ENCODE measurements at regions not wholly inside any gene's neighbourhood (a gene's known extent, or its start where the extent isn't known, plus 50 kb on each side); places are given as distances from the start of the nearest gene placed in this dataset.

GRCh38 chr1:173413271-173413707, 63.8 kb upstream of the PRDX6 start:
- ATAC-seq (replicated peaks; ENCODE audit: extremely low read depth, poor library complexity, severe bottlenecking), result no peak
- no peaks in the 10 kb centered on the region for H3K27me3 Mint-ChIP-seq
- no peaks in the 10 kb centered on the region for H3K9me3 Mint-ChIP-seq
- H3K36me3 Mint-ChIP-seq (ENCODE audit: insufficient read depth), result peaks cover 2% of the 10 kb centered on the region
- H3K27ac Mint-ChIP-seq (ENCODE audit: low read depth), result no peak overlapping the region
- peaks cover 21% of the 10 kb centered on the region for H3K4me1 Mint-ChIP-seq
- no peak for DNase-seq (ENCODE audit: low spot score in 2 of 2)
- no peak overlapping the region for H3K4me3 Mint-ChIP-seq

DNA sequence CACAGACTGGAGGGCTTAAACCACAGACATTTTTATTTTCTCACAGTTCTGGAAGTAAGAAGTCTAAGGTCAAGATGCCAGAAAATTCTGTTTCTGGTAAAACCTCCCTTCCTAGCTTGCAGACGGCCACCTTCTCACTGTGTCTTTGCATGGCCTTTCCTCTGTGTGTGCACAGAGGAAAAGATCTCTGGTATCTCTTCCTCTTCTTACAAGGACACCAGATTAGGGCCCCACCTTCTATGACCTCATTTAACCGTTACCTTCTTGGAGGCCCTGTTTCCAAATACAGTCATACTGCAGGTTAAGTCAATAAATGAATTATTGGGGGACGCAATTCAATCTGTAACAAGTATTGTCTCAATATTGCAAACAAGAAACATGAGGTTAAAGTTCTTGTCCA, 63.0 kb upstream of the PRDX6 start:
- Mint-ChIP-seq H3K9me3 (no peaks in the 10 kb centered on the region), H3K4me3 (no peak overlapping the region), H3K27ac (ENCODE audit: low read depth) (peak overlapping the region; percentile 23), H3K36me3 (ENCODE audit: insufficient read depth) (peaks cover 5% of the 10 kb centered on the region), H3K4me1 (peaks cover 16% of the 10 kb centered on the region), H3K27me3 (no peaks in the 10 kb centered on the region)
- ATAC-seq (replicated peaks; ENCODE audit: extremely low read depth, poor library complexity, severe bottlenecking) (no peak), DNase-seq (ENCODE audit: low spot score in 2 of 2) (no peak)

- H3K27ac Mint-ChIP-seq (ENCODE audit: low read depth), result no peak overlapping the region
- no peaks in the 10 kb centered on the region for H3K9me3 Mint-ChIP-seq
- DNase-seq (ENCODE audit: low spot score in 2 of 2) (no peak), ATAC-seq (replicated peaks; ENCODE audit: extremely low read depth, poor library complexity, severe bottlenecking) (no peak)
- no peak overlapping the region for H3K4me3 Mint-ChIP-seq
- peaks cover 6% of the 10 kb centered on the region for H3K36me3 Mint-ChIP-seq (ENCODE audit: insufficient read depth)
- peaks cover 13% of the 10 kb centered on the region for H3K4me1 Mint-ChIP-seq
- no peaks in the 10 kb centered on the region for H3K27me3 Mint-ChIP-seq
Measured at GRCh38 chr1:173414539-173415226, 62.5 kb upstream of the PRDX6 start.

- Mint-ChIP-seq H3K36me3 (ENCODE audit: insufficient read depth) (peaks cover 6% of the 10 kb centered on the region), H3K27ac (ENCODE audit: low read depth) (no peak overlapping the region), H3K9me3 (no peaks in the 10 kb centered on the region), H3K4me1 (peaks cover 10% of the 10 kb centered on the region), H3K4me3 (no peak overlapping the region), H3K27me3 (no peaks in the 10 kb centered on the region)
- no peak for DNase-seq (ENCODE audit: low spot score in 2 of 2)
- no peak for ATAC-seq (replicated peaks; ENCODE audit: extremely low read depth, poor library complexity, severe bottlenecking)
Measured at GRCh38 chr1:173415490-173415889, 61.6 kb upstream of the PRDX6 start.

DNA sequence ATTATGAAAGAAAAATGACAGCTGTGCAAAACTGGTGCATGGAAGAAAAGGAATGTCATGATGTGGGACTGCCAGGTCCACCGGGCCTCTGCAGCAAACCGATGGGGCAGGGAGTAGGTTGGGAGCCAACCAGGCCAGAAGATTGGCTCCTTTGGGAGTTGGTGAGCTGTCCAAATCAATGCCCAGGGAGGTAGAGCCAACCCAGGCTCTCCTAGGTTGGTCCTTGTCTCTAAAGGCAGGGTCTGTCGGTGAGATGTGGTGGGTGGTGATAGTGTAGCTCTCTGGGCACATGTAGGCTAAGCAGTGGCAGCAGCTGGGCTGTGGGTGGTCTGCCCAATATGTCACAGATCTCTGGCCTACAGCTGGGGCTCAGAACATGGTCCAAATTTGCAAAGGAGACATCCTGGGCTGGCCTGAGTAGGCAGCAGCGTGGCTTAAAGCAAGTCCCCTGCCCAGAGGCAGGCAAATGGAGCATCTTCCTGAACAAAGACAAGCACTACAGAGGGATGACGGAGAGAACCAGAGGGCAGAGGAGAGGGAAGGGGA, 61.2 kb upstream of the PRDX6 start:
- H3K36me3 Mint-ChIP-seq (ENCODE audit: insufficient read depth), result peaks cover 6% of the 10 kb centered on the region
- no peaks in the 10 kb centered on the region for H3K27me3 Mint-ChIP-seq
- ATAC-seq (replicated peaks; ENCODE audit: extremely low read depth, poor library complexity, severe bottlenecking) (no peak), DNase-seq (ENCODE audit: low spot score in 2 of 2) (no peak)
- no peak overlapping the region for H3K4me3 Mint-ChIP-seq
- H3K4me1 Mint-ChIP-seq, result peaks cover 5% of the 10 kb centered on the region
- H3K9me3 Mint-ChIP-seq, result no peaks in the 10 kb centered on the region
- H3K27ac Mint-ChIP-seq (ENCODE audit: low read depth), result no peak overlapping the region

DNA sequence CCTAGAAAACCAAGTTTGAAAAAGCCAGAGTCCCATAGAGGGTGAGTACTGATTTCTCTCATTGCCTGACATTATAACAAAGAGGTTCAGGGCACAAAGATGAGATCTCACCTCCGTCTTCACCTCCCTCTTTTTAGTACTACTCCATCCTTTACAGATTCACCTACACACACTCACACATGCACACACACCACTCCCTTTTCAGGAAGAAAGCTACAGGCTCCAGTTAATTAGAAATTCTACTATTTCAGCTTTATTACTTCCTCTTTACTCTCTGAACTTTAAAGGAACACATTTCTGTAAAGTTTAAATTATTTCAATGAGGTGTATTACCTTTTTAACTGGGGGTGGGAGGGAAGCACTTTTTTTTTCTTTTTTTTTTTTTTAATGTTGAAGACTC, 59.6 kb upstream of the PRDX6 start:
- H3K27me3 Mint-ChIP-seq, result no peaks in the 10 kb centered on the region
- H3K36me3 Mint-ChIP-seq (ENCODE audit: insufficient read depth), result peaks cover 9% of the 10 kb centered on the region
- H3K27ac Mint-ChIP-seq (ENCODE audit: low read depth), result no peak overlapping the region
- H3K9me3 Mint-ChIP-seq, result no peaks in the 10 kb centered on the region
- H3K4me3 Mint-ChIP-seq, result no peak overlapping the region
- ATAC-seq (replicated peaks; ENCODE audit: extremely low read depth, poor library complexity, severe bottlenecking) (no peak), DNase-seq (ENCODE audit: low spot score in 2 of 2) (no peak)
- peaks cover 5% of the 10 kb centered on the region for H3K4me1 Mint-ChIP-seq

- no peaks in the 10 kb centered on the region for H3K9me3 Mint-ChIP-seq
- no peaks in the 10 kb centered on the region for H3K27me3 Mint-ChIP-seq
- peaks cover 5% of the 10 kb centered on the region for H3K4me1 Mint-ChIP-seq
- no peak overlapping the region for H3K27ac Mint-ChIP-seq (ENCODE audit: low read depth)
- H3K4me3 Mint-ChIP-seq, result no peak overlapping the region
- H3K36me3 Mint-ChIP-seq (ENCODE audit: insufficient read depth), result peaks cover 9% of the 10 kb centered on the region
- peak; percentile 16 for ATAC-seq (replicated peaks; ENCODE audit: extremely low read depth, poor library complexity, severe bottlenecking)
- no peak for DNase-seq (ENCODE audit: low spot score in 2 of 2)
Measured at GRCh38 chr1:173418107-173418985, 58.8 kb upstream of the PRDX6 start.

- Mint-ChIP-seq H3K4me3 (no peak overlapping the region), H3K9me3 (no peaks in the 10 kb centered on the region), H3K27me3 (no peaks in the 10 kb centered on the region), H3K36me3 (ENCODE audit: insufficient read depth) (peaks cover 9% of the 10 kb centered on the region), H3K4me1 (peaks cover 5% of the 10 kb centered on the region), H3K27ac (ENCODE audit: low read depth) (peak overlapping the region; percentile 55)
- ATAC-seq (replicated peaks; ENCODE audit: extremely low read depth, poor library complexity, severe bottlenecking) (peak; percentile 70), DNase-seq (ENCODE audit: low spot score in 2 of 2) (peak; percentile 37 to 52)
Measured at GRCh38 chr1:173420330-173420806, 56.8 kb upstream of the PRDX6 start.

DNA sequence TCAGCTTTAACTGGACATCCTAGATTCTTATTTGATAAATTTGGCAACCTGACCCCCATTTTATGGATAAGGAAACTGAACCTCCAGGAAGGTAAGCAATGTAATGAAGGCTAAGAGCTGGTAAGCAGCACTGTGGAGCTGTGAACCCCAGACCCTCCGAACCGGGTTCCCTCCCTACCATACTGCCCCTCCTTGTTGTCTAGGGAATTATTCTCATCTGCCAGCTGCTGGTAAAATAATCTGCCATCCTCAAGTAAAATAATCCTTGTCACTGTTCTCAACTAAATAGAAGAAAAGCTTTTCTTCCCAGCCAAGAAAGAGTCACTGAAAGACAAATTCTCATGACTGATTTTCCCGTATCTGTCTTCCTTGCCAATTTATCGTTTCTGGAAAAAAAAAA, 55.8 kb upstream of the PRDX6 start:
- no peak for DNase-seq (ENCODE audit: low spot score in 2 of 2)
- Mint-ChIP-seq H3K4me1 (peaks cover 5% of the 10 kb centered on the region), H3K4me3 (no peak overlapping the region), H3K27ac (ENCODE audit: low read depth) (no peak overlapping the region), H3K27me3 (no peaks in the 10 kb centered on the region), H3K9me3 (no peaks in the 10 kb centered on the region), H3K36me3 (ENCODE audit: insufficient read depth) (peaks cover 9% of the 10 kb centered on the region)
- ATAC-seq (replicated peaks; ENCODE audit: extremely low read depth, poor library complexity, severe bottlenecking), result no peak

- Mint-ChIP-seq H3K36me3 (ENCODE audit: insufficient read depth) (peaks cover 9% of the 10 kb centered on the region), H3K9me3 (no peaks in the 10 kb centered on the region), H3K4me3 (no peak overlapping the region), H3K27ac (ENCODE audit: low read depth) (peak overlapping the region; percentile 4), H3K4me1 (peaks cover 5% of the 10 kb centered on the region), H3K27me3 (no peaks in the 10 kb centered on the region)
- ATAC-seq (replicated peaks; ENCODE audit: extremely low read depth, poor library complexity, severe bottlenecking), result no peak
- DNase-seq (ENCODE audit: low spot score in 2 of 2), result no peak
Measured at GRCh38 chr1:173421789-173422188, 55.3 kb upstream of the PRDX6 start.

GRCh38 chr1:173422456-173422976, 54.6 kb upstream of the PRDX6 start:
- ATAC-seq (replicated peaks; ENCODE audit: extremely low read depth, poor library complexity, severe bottlenecking) (no peak), DNase-seq (ENCODE audit: low spot score in 2 of 2) (no peak)
- Mint-ChIP-seq H3K27me3 (no peaks in the 10 kb centered on the region), H3K4me3 (no peak overlapping the region), H3K9me3 (no peaks in the 10 kb centered on the region), H3K4me1 (peaks cover 5% of the 10 kb centered on the region), H3K36me3 (ENCODE audit: insufficient read depth) (peaks cover 8% of the 10 kb centered on the region), H3K27ac (ENCODE audit: low read depth) (peak overlapping the region; percentile 4)

- Mint-ChIP-seq H3K4me1 (peaks cover 5% of the 10 kb centered on the region), H3K9me3 (no peaks in the 10 kb centered on the region), H3K27ac (ENCODE audit: low read depth) (no peak overlapping the region), H3K27me3 (no peaks in the 10 kb centered on the region), H3K36me3 (ENCODE audit: insufficient read depth) (peaks cover 6% of the 10 kb centered on the region), H3K4me3 (no peak overlapping the region)
- ATAC-seq (replicated peaks; ENCODE audit: extremely low read depth, poor library complexity, severe bottlenecking) (no peak), DNase-seq (ENCODE audit: low spot score in 2 of 2) (no peak)
Measured at GRCh38 chr1:173423291-173423690, 53.8 kb upstream of the PRDX6 start.
